PC-3 (cell line): ENCODE measurements at regions not wholly inside any gene's neighbourhood (a gene's known extent, or its start where the extent isn't known, plus 50 kb on each side); places are given as distances from the start of the nearest gene placed in this dataset.

Experiments used
- CTCF ChIP-seq: fragments of 300-600 bp; sonication (generic); conservative IDR thresholded peaks from 2 replicates; pipeline ENCODE4 v1.5.1; 2017; ENCODE audit warnings: antibody characterized with exemption, low read depth, mild to moderate bottlenecking, low read length
- EZH2 ChIP-seq: fragments of 300-600 bp; sonication (generic); IDR thresholded peaks from one replicate; pipeline ENCODE4 v1.6.1; 2017; ENCODE audit warnings: antibody characterized with exemption, mild to moderate bottlenecking, low read length; ENCODE audit not compliant: unreplicated experiment
- EZH2phosphoT487 ChIP-seq: fragments of 300-600 bp; sonication (generic); IDR thresholded peaks from 2 replicates; pipeline ENCODE4 v1.6.1; 2018; ENCODE audit warnings: mild to moderate bottlenecking, antibody characterized with exemption, low read length, borderline replicate concordance

GRCh38 chr2:136259551-136259950, 141.6 kb upstream of the CXCR4 start:
- TF ChIP-seq CTCF (no peak), EZH2 (no peak), EZH2phosphoT487 (no peak)
